GM11168 (cell line): ENCODE measurements at regions not wholly inside any gene's neighbourhood (a gene's known extent, or its start where the extent isn't known, plus 50 kb on each side); places are given as distances from the start of the nearest gene placed in this dataset.

ENCODE experiments used
- in situ Hi-C: fragments of 300-500 bp; cut with MboI; formaldehyde crosslinking; loops from one replicate; pipeline ENCODE4 v1.12.0; 2022; ENCODE audit warnings: low sequenced_read_pairs; ENCODE audit not compliant: unreplicated experiment

- in situ Hi-C loops, result no loop called here
Observed at GRCh38 chr20:19022118-19022575, 190.3 kb upstream of the SLC24A3 start.

DNA sequence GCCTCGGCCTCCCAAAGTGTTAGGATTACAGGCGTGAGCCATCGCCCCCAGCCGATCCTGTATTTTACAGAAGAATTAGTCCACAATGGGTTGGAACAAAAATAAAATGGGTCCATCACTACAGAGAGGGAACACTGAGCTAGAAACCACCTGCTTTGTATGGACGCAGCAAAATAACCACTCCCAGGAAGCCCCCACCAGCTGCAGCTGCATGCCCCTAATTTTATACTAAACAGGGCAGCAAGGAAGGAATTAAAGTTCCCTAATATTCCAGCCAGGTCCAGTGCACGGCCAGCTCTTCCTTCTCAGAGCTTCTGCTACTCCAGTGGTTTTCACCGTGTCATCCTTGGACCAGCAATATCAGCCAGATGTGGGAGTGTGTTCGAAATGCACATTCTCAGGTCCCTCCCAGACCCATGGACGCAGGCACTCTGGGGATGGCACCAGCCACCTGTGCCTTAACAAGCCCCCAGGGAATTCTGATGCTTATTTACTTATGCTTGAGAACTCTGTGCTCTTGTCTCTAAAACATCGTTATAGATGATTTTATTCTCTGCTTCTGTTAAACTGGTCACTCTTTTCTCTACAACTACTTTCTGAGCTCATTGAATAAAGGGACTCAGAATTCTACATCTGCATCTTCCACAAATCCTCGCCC is 189.5 kb upstream of the SLC24A3 start:
- in situ Hi-C loops, result no loop called here

DNA sequence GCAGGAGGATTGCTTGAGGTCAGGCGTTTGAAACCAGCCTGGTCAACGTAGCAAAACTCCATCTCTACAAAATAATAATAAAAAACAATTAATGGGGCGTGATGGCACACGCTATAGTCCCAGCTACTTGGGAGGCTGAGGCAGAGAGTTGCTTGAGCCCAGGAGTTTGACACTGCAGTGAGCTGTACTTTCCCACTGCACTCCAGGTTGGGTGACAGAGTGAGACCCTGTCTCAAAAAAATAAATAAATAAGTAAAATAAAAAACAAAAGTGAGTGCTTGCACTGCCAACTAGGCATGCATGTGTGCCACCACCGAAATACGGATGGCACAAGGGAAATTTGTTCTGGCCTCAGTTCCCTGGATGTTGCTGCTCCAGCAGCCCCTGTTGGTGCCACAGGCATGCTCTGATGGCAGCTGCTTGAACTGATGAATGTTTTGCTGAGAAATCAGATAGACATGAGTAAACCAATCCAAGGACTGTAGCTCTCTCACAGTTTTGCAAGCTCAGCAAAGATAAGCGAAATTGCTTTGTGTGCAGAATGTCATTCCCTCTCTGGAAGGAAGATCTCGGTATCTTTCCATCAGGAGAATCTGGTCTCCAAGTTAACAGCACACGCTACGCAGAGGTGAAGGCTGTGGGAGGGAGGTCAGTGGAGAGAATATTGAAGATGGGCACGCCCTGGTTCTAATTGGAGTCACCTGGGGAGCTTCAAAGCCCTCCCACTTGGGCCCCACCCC is 188.0 kb upstream of the SLC24A3 start:
- in situ Hi-C loops, result no loop called here

DNA sequence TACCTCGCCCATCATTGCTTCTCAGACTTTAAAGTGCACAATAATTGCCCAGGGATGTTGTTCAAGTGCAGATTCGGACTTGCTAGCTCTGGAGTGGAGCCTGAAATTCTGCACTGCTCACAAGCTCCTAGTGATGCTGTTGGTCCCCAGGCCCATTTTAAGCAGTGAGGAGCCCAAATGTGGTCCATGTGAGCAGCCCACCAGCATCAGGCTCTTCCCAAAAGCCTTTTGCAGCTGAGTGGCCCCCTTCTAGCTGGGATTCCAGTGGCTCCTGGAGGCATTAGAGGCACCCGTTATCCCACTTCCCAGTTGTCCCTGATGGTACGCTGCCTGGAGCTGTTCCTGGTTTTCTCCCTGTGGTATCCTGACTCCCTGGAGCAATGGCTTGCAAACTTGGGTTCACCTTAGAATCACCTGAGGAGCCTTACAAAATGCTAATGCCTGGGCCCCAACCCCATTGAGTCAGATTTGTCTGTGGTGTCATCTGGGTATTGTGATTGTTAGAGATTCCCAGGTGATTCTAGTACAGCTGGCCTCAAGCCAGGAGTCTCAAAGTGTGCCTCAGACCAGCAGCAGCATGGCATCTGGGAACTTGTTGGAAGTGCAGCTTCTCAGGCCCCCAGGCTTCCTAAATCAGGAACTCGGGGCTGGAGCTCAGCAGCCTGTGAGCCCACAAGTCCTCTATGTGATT is 186.9 kb upstream of the SLC24A3 start:
- in situ Hi-C loops, result no loop called here

- in situ Hi-C loops, result no loop called here
Observed at GRCh38 chr20:19026121-19026878, 186.1 kb upstream of the SLC24A3 start.

GRCh38 chr20:19026901-19027644 is 185.4 kb upstream of the SLC24A3 start:
- in situ Hi-C loops, result no loop called here

DNA sequence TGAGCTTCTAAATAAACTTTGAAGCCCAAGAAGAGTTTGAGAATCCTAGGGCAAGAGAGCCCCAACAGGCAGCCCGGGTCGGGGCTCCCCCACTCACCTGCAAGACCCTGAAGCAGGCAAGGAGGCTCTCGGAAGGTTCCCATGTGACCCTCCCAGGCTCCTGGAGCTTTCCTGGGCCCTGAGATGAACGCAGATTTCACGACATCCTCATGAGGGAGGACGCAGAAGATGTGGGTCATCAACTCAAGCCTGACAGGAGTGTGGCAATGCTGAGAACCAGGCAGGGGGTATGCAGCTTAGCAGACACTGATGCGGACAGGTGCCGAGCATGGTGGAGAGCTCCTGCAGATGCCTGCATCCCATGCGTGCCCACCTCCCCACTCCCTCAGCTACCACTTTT is 184.5 kb upstream of the SLC24A3 start:
- in situ Hi-C loops, result no loop called here

DNA sequence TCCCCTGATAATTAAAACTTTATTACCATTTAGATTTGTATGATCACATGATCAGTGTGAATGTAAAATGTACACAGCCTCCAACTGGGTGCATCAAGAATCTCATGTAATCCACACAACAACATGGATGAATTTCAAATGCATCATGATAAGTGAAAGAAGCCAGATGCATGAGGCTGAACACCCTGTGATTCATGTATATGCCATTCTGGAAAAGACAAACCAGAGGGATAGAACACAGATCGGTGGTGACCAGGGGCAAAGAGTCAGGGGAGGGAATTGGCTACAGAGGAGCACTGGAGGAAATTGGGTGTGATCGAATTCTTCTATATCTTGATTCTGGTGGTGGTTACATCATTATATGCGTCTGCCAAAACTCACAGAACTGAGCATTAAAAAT is 170.7 kb upstream of the SLC24A3 start:
- in situ Hi-C loops, result loop anchor here (10.0 kb wide), 1 partner anchor 197 kb away; no protein-coding TSS in a partner anchor

- in situ Hi-C loops, result loop anchor here (10.0 kb wide), 1 partner anchor 201 kb away; no protein-coding TSS in a partner anchor
Observed at GRCh38 chr20:19045371-19045770, 167.1 kb upstream of the SLC24A3 start.

DNA sequence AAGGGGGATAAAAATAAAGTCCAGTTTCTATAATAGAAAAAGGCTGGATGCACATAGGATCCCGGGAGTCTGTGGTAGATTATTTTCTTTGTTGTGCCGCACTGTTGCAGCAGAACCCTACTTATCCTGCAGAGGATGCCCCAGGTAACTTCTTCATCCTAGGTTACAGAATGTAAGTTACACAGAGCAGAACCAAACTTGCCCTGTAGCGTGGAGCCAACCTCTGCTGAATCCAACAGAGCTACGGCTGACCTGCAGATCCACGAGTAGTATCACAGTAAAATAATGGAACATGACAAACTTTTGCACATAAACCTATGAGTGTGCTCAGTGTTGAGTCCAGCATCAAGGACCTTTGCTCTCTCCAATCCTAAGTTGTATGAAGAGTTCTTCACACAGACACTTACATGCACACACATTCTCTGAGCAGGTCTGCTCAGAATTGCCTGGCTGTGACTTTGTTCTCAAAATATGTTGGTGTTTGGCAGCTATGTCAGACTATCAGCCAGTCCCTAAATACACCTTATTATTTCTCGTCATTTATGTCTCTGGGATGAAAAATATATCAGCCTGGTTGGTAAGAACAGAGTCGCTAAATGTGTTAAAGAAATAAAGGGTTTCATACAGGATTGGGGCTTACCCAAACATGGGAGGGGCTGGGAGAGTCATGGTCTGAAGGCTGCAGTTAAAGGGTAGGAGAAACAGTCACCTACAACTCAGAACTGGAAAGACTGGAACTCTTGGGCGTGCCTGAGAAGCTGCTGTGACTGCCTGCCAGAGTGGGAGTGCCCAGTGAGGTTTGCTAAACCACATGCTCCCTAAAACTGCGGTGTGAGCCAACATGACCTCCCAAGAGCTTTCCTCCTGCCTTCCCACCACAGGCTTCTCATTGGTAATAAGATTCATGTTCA is 165.1 kb upstream of the SLC24A3 start:
- in situ Hi-C loops, result loop anchor here (10.0 kb wide), 1 partner anchor 202 kb away; no protein-coding TSS in a partner anchor

GRCh38 chr20:19047951-19048296 is 164.5 kb upstream of the SLC24A3 start:
- in situ Hi-C loops, result loop anchor here (10.0 kb wide), 1 partner anchor 203 kb away; no protein-coding TSS in a partner anchor

DNA sequence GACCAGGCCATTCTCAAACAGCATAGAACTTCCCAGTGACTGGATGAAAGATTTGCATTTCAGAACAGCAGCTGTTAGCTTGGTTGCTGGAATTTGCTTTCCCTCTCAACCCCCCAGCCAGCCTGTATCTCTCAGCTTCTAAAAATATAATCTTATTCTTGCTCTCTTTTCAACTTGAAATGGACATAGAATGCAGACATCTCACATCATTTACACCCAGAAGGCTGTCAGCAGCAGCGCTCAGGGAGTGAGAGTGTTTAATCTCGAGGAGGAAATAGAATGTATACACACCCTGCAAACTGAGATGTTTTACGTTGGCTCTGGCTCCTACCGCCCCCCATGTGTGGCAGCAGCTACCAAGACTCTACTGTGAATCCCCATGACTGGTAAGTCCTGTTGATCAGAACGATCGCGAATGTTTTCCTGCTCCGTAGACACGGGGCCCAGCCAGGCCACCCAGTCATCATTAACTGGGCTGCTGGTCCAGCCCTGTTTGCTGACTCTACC is 163.4 kb upstream of the SLC24A3 start:
- in situ Hi-C loops, result loop anchor here (10.0 kb wide), 1 partner anchor 204 kb away; no protein-coding TSS in a partner anchor

- in situ Hi-C loops, result loop anchor here (10.0 kb wide), 1 partner anchor 205 kb away; no protein-coding TSS in a partner anchor
Observed at GRCh38 chr20:19049514-19049913, 162.9 kb upstream of the SLC24A3 start.

GRCh38 chr20:19056909-19057308 is 155.5 kb upstream of the SLC24A3 start:
- in situ Hi-C loops, result loop anchor here (25.0 kb wide), 1 partner anchor 420 kb away; no protein-coding TSS in a partner anchor

GRCh38 chr20:19064788-19065187 is 147.7 kb upstream of the SLC24A3 start:
- in situ Hi-C loops, result loop anchor here (25.0 kb wide), 1 partner anchor 427 kb away; no protein-coding TSS in a partner anchor

GRCh38 chr20:19067986-19068385 is 144.5 kb upstream of the SLC24A3 start:
- in situ Hi-C loops, result loop anchor here (25.0 kb wide), 1 partner anchor 431 kb away; no protein-coding TSS in a partner anchor

GRCh38 chr20:19070026-19070425 is 142.4 kb upstream of the SLC24A3 start:
- in situ Hi-C loops, result loop anchor here (25.0 kb wide), 1 partner anchor 433 kb away; no protein-coding TSS in a partner anchor
